ENCODE measurements at regions not wholly inside any gene's neighbourhood (a gene's known extent, or its start where the extent isn't known, plus 50 kb on each side); places are given as distances from the start of the nearest gene placed in this dataset.
"Not testable (repeated sequence)": the region's sequence is repeated elsewhere in the genome, so short reads cannot be mapped to it uniquely, and the experiment has no call there.

DNA sequence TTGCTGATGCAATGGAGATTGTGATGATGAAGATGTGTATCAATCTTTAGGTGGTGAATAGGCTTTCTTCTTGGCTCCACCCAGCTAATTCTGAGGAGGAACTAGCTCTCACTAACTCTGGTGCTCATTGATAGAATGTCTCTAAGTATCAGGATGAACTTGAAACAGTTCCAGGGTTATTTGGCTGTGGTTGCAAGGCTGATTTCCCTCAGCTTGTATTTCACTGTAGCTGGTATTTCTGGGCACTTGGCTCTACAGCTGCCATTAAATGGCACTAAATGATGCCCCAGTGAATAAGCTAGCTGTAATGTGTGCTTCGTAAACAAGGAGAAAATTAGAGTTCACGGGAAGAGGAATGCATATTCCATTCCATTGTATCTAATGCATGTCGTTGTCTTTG, 241.2 kb downstream of the RPIA start:
- no peak overlapping the region for H3K4me3 ChIP-seq (replicated peaks; ENCODE audit: low read depth, low read length)
- TF ChIP-seq, protein P1, sequence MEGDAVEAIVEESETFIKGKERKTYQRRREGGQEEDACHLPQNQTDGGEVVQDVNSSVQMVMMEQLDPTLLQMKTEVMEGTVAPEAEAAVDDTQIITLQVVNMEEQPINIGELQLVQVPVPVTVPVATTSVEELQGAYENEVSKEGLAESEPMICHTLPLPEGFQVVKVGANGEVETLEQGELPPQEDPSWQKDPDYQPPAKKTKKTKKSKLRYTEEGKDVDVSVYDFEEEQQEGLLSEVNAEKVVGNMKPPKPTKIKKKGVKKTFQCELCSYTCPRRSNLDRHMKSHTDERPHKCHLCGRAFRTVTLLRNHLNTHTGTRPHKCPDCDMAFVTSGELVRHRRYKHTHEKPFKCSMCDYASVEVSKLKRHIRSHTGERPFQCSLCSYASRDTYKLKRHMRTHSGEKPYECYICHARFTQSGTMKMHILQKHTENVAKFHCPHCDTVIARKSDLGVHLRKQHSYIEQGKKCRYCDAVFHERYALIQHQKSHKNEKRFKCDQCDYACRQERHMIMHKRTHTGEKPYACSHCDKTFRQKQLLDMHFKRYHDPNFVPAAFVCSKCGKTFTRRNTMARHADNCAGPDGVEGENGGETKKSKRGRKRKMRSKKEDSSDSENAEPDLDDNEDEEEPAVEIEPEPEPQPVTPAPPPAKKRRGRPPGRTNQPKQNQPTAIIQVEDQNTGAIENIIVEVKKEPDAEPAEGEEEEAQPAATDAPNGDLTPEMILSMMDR (IDR thresholded peaks at IDR 0.05; ENCODE audit: low read length, missing control alignments), result no peak
- no peak for DNase-seq (ENCODE audit: low read depth)

DNA sequence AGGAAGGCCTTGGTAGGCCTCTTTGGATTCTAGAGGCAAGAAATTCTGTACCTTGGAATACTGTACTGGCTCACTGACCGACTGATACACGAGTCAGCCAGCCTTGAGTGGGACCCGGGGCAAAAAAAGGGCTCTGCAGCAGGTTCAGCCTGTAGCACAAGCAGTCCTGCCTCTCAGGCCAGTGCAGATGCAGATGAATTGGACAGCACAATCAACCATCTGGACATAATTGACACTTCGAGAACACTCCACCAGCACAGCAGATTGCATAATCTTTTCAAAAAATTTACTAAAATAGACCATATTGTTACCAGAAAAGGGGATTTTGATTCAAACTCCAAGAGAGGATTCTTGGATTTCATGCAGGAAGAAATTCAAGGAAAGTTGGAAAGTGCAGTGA, 241.6 kb downstream of the RPIA start:
- TF ChIP-seq, protein P1 (IDR thresholded peaks at IDR 0.05; ENCODE audit: low read length, missing control alignments), result no peak
- DNase-seq (ENCODE audit: low read depth), result no peak
- H3K4me3 ChIP-seq (replicated peaks; ENCODE audit: low read depth, low read length), result no peak overlapping the region

DNA sequence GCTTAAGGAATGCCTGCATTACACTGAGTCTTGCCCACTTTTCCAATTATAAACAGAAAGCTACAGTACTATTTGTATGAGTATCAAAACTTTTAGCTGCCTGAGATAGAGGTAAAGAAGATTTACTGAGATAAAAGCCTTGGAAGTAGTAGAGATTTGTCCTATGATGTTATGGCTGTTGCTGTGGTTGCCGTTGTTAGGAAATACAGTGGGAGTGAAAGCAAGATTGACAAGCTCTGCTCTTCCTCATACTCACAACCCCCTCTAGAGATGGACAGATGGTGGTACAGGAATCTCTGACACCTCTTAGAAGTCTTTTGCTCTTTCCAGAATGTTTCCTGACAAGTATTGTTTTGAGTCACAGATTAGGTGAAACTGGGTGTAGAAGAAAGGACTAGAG, 242.5 kb downstream of the RPIA start:
- no peak overlapping the region for H3K4me3 ChIP-seq (replicated peaks; ENCODE audit: low read depth, low read length)

DNA sequence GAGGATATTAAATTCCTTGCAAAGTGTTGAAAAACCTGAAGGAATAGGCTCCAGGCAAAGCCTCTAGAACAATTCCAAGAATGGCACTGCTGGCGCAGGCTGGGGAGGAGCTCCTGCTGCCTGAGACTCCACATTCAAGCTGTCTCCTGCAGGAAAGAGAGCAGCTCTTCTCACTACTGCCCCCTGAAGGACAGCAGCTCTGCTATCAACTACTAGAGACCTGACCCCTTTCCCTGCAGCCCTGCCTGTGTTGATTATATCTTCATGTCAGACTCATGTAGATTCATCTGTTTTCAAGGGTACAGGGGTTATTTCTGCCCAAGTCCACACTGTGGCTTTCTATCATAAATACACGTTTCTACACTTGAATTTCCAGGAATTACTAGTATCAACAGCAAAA, 249.7 kb downstream of the RPIA start:
- peak; percentile 10 for DNase-seq (ENCODE audit: low read depth)

More for the DNA sequence above, 242.5 kb downstream of the RPIA start:
- TF ChIP-seq, protein P1 (IDR thresholded peaks at IDR 0.05; ENCODE audit: low read length, missing control alignments), result no peak
- DNase-seq (ENCODE audit: low read depth), result no peak

DNA sequence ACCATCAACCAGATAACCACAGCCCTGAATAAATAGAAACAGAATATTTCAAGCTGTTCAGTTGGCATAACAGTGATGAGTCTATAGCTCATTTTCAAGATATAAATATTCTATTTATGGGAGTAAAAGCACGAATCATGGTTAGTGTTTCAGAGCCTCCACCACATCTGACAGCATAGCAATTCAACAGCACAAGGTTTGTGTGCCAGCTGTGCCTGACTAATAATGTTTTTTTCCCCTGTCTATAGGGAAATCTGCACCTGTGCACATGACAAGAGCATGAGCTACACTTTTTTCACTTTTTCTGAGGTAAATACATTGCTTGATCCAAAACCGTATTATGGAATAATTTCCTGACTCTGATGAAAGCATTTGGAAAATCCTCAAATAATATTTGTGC, 251.3 kb downstream of the RPIA start:
- no peak overlapping the region for H3K4me3 ChIP-seq (replicated peaks; ENCODE audit: low read depth, low read length)
- no peak for DNase-seq (ENCODE audit: low read depth)
- TF ChIP-seq, protein P1 (IDR thresholded peaks at IDR 0.05; ENCODE audit: low read length, missing control alignments), result no peak

More for the DNA sequence above, 249.7 kb downstream of the RPIA start:
- TF ChIP-seq, protein P1 (IDR thresholded peaks at IDR 0.05; ENCODE audit: low read length, missing control alignments), result peak; percentile 40
- not testable (repeated sequence) for H3K4me3 ChIP-seq (replicated peaks; ENCODE audit: low read depth, low read length)

DNA sequence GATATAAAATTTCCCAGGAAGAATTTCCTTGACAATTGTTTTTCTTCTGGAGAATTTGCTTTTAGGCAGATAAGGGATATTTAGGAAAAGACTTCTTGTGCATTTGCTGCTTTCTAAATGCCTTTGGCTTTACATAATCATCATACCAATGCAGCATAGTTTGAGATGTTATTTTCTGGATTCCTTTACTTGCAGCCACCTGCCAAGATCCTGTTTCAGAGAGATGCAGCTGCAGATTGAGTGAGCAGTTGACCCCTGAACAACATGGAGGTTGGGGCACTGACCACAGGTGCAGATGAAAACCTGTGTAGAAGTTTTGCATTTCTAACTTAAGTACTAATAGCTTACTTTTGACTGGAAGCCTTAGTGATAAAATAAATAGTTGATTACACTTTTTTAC, 257.9 kb downstream of the RPIA start:
- TF ChIP-seq, protein P1 (IDR thresholded peaks at IDR 0.05; ENCODE audit: low read length, missing control alignments), result no peak
- DNase-seq (ENCODE audit: low read depth), result no peak
- H3K4me3 ChIP-seq (replicated peaks; ENCODE audit: low read depth, low read length), result no peak overlapping the region

DNA sequence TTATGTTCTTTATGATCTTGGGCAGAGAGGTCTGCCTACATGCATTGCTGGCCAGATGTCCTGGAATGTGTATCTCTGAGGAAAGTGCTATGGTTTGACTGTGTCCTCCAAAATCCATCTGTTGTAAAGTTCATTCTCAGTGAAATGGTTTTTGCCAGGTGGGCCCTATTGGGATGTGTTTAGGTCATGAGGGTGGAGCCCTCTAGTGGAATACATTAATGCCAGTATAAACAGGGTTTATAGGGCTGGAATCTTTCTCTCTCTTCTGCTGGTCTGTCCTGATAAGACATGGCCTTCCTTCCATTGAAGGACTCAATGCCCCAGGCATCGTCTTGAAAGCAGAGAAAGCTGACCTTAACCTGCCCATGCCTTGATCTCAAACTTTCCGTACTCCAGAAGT, 258.5 kb downstream of the RPIA start:
- TF ChIP-seq, protein P1 (IDR thresholded peaks at IDR 0.05; ENCODE audit: low read length, missing control alignments), result peak; percentile 32
- no peak overlapping the region for H3K4me3 ChIP-seq (replicated peaks; ENCODE audit: low read depth, low read length)
- peak; percentile 6 for DNase-seq (ENCODE audit: low read depth)
